HepG2 (cell line): ENCODE measurements at regions not wholly inside any gene's neighbourhood (a gene's known extent, or its start where the extent isn't known, plus 50 kb on each side); places are given as distances from the start of the nearest gene placed in this dataset.
A peak's percentile ranks its signal among the peaks of the same experiment; 100 is the strongest.

Source experiments
- ATAC-seq: fragments of 200-7000 bp; cut with Tn5 transposase; 3 replicates; pipeline ENCODE4 v1.9.1; 2020; ENCODE audit warnings: mild to moderate bottlenecking, moderate library complexity
- BruUV-seq: library from RNA; stranded (reverse); fragments of 400-500 nt; replicated peaks from 2 replicates; lab custom pipeline; 2021; lab: Mats Ljungman, UMichigan
- CTCF ChIA-PET: fragments of 300-600 bp; formaldehyde crosslinking; extraction: SDS; loops from one replicate; lab custom pipeline; 2021; ENCODE audit warnings: low total read pairs, inconsistent platforms, low intra/inter-chr PET ratio; lab: Yijun Ruan, JAX
- POLR2A ChIA-PET: fragments of 350-600 bp; sonication (Branson Sonifier 250); formaldehyde crosslinking; loops from one replicate; lab custom pipeline; 2020; ENCODE audit warnings: antibody characterized with exemption, inconsistent platforms; lab: Yijun Ruan, JAX
- DNase-seq: peaks from one replicate; pipeline ENCODE4 v3.0.0-alpha.2; 2015; ENCODE audit warnings: low spot score
- FAIRE-seq: peaks from 3 replicates; lab custom pipeline; 2011; peaks lifted over from hg19 to GRCh38; lab: Jason Lieb, UNC
- H2AFZ ChIP-seq: one replicate; pipeline ENCODE4 v1.6.1; 2011; ENCODE audit warnings: low read length, inconsistent platforms
- H3K27ac ChIP-seq: fragments of 300-600 bp; 3 replicates; pipeline ENCODE4 v1.8.0; 2011; ENCODE audit warnings: mixed run types, mild to moderate bottlenecking, mixed read lengths, low read length, inconsistent platforms; ENCODE audit not compliant: insufficient read depth; ENCODE audit errors: extremely low read length
- H3K27me3 ChIP-seq, 2 experiments: fragments of 200-600 bp in 1 of 2; 2 replicates in 1 of 2; 3 replicates in 1 of 2; pipeline versions ENCODE4 v1.6.0 to v1.8.0; 2011; ENCODE audit warnings: low read length in 2 of 2, mild to moderate bottlenecking in 2 of 2, moderate library complexity in 2 of 2, inconsistent platforms in 1 of 2; ENCODE audit not compliant: insufficient read depth in 2 of 2, control insufficient read depth in 1 of 2
- H3K36me3 ChIP-seq, 2 experiments: fragments of 200-600 bp in 1 of 2; replicated peaks in 1 of 2; 2 replicates in 1 of 2; 3 replicates in 1 of 2; pipeline versions ENCODE4 v1.5.1 to v1.8.0; 2011; ENCODE audit warnings: low read length in 2 of 2, inconsistent platforms in 1 of 2; ENCODE audit not compliant: insufficient read depth in 2 of 2, control insufficient read depth in 1 of 2
- H3K4me1 ChIP-seq: 2 replicates; pipeline ENCODE4 v1.5.1; 2012; ENCODE audit warnings: low read length, inconsistent platforms; ENCODE audit not compliant: insufficient read depth
- H3K4me2 ChIP-seq: 2 replicates; pipeline ENCODE4 v1.6.0; 2011; ENCODE audit warnings: low read depth, low read length, inconsistent platforms
- H3K4me3 ChIP-seq, 3 experiments: fragments of 200-600 bp in 1 of 3; sonication (generic), shearing (Covaris generic) in 1 of 3; replicated peaks in 1 of 3; 2 replicates each; pipeline ENCODE4 v1.5.1; 2011 to 2016; ENCODE audit warnings: low read length in 3 of 3, inconsistent platforms in 2 of 3, low read depth in 2 of 3, mild to moderate bottlenecking in 2 of 3, control low read depth in 1 of 3, mixed read lengths in 1 of 3; ENCODE audit not compliant: insufficient read depth in 1 of 3
- H3K79me2 ChIP-seq: one replicate; pipeline ENCODE4 v1.6.1; 2011; ENCODE audit warnings: low read length, inconsistent platforms; ENCODE audit not compliant: insufficient read depth
- H3K9ac ChIP-seq: 2 replicates; pipeline ENCODE4 v1.6.0; 2011; ENCODE audit warnings: mild to moderate bottlenecking, low read depth, low read length, inconsistent platforms; ENCODE audit not compliant: insufficient read depth
- H3K9me3 ChIP-seq: 2 replicates; pipeline ENCODE4 v1.5.1; 2012; ENCODE audit warnings: mild to moderate bottlenecking, low read length
- H4K20me1 ChIP-seq: 2 replicates; pipeline ENCODE4 v1.6.0; 2011; ENCODE audit warnings: inconsistent platforms, mild to moderate bottlenecking, low read length, moderate library complexity; ENCODE audit not compliant: insufficient read depth
- ATM ChIP-seq: fragments of 450-650 bp; IDR thresholded peaks from 2 replicates; pipeline ENCODE4 v1.7.1; 2017; ENCODE audit warnings: mild to moderate bottlenecking, borderline replicate concordance
- CEBPB ChIP-seq: IDR thresholded peaks from 2 replicates; pipeline ENCODE4 v1.6.1; 2011; ENCODE audit warnings: low read depth, low read length, improper control_type of control experiment, borderline replicate concordance
- GPN1 ChIP-seq: sonication (generic); formaldehyde crosslinking; IDR thresholded peaks from 2 replicates; pipeline ENCODE4 v1.5.1; 2020; ENCODE audit warnings: missing genetic modification reagents, borderline replicate concordance
- KMT2A ChIP-seq: sonication (generic); formaldehyde crosslinking; IDR thresholded peaks from 2 replicates; pipeline ENCODE4 v1.4.0; 2020; ENCODE audit warnings: missing genetic modification reagents
- RAD21 ChIP-seq: fragments of 450-650 bp; formaldehyde crosslinking; IDR thresholded peaks from 2 replicates; pipeline ENCODE4 v1.5.0; 2020; ENCODE audit warnings: mild to moderate bottlenecking
- TBP ChIP-seq: sonication (generic); formaldehyde crosslinking; IDR thresholded peaks from 2 replicates; pipeline ENCODE4 v1.5.0; 2020; ENCODE audit warnings: missing genetic modification reagents
- ZFYVE20 ChIP-seq: sonication (generic); formaldehyde crosslinking; IDR thresholded peaks from 2 replicates; pipeline ENCODE4 v1.8.0; 2023; ENCODE audit warnings: low read depth, mild to moderate bottlenecking, moderate library complexity, missing genetic modification reagents, borderline replicate concordance
- ZNF564 ChIP-seq: sonication (generic); formaldehyde crosslinking; IDR thresholded peaks from 2 replicates; pipeline ENCODE4 v1.8.1; 2023; ENCODE audit warnings: mild to moderate bottlenecking, missing genetic modification reagents
- ZNF747 ChIP-seq: sonication (generic); formaldehyde crosslinking; IDR thresholded peaks from 2 replicates; pipeline ENCODE4 v1.8.1; 2023; ENCODE audit warnings: missing genetic modification reagents, mild to moderate bottlenecking, borderline replicate concordance
- WGBS: methylation state at CpG from one replicate; pipeline ENCODE4 v1.1.6; 2017; ENCODE audit warnings: low lambda C conversion rate; 5-methylcytosine and 5-hydroxymethylcytosine counted together
- in situ Hi-C: cut with HindIII; loops from 2 replicates; pipeline ENCODE4 v1.10.0; 2017; ENCODE audit warnings: low pct_unique_long_range_greater_than_20kb; ENCODE audit not compliant: extremely low pct_ligation_motif_present
- intact Hi-C: fragments of 100-400 bp; cut with micrococcal nuclease; formaldehyde crosslinking; loops from one replicate; pipeline ENCODE4 v1.10.0; 2022; ENCODE audit not compliant: unreplicated experiment
- TF ChIP-seq, protein P1 (sequence below): sonication (generic); formaldehyde crosslinking; IDR thresholded peaks from 2 replicates; pipeline ENCODE4 v1.4.0; 2020; ENCODE audit warnings: missing genetic modification reagents
- TF ChIP-seq, protein P2 (sequence below): IDR thresholded peaks from 2 replicates; pipeline ENCODE4 v1.6.1; 2016; ENCODE audit warnings: low read depth, control low read depth

DNA sequence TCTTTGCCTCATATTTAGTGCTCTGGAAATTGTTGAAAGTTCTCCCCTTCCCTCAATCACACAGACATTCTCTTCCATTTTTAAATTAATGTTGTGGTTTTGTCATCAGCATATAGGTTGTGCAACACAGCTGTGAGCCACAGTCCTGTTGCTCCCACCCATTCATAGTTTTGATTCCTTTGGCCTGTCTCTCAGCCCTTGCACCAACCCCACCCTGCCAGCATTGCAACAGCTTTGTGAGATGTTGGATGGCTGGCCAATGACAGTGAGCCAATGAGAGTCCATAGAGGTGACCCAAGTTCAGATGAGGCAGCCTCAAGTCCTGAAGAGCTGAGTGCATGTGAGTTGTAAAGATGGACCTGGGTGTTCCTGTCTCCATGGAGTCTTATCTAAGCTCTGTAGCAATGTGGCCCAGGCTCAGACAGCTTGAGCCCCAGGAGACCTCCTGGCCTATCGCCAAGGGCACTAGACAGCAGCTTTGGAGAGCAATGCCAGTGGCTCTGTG is 775.5 kb downstream of the RNF144A start:
- Histone ChIP-seq H3K36me3 (no peaks in the 10 kb centered on the region), H3K9ac (no peak overlapping the region), H3K79me2 (no peaks in the 10 kb centered on the region), H3K27ac (no peak overlapping the region), H3K27me3 (no peaks in the 10 kb centered on the region), H2AFZ (no peak overlapping the region), H3K4me3 (no peak overlapping the region), H3K4me2 (no peak overlapping the region), H3K9me3 (no peaks in the 10 kb centered on the region), H3K4me1 (no peaks in the 10 kb centered on the region), H4K20me1 (no peaks in the 10 kb centered on the region)
- no peak for DNase-seq
- no peak for ATAC-seq
- WGBS = 14% methylated on average over 1 of the region's 1 CpG
- no peak for FAIRE-seq
- ChIA-PET CTCF (no interaction called here), POLR2A (no interaction called here)
- in situ Hi-C loops (no loop called here), intact Hi-C loops (no loop called here)
- no TSS peak for BruUV-seq
- TF ChIP-seq ZFYVE20 (CRISPR knock-in tag) (no peak), CEBPB (peak; percentile 47; the same call in 1 of the 2 replicates)

DNA sequence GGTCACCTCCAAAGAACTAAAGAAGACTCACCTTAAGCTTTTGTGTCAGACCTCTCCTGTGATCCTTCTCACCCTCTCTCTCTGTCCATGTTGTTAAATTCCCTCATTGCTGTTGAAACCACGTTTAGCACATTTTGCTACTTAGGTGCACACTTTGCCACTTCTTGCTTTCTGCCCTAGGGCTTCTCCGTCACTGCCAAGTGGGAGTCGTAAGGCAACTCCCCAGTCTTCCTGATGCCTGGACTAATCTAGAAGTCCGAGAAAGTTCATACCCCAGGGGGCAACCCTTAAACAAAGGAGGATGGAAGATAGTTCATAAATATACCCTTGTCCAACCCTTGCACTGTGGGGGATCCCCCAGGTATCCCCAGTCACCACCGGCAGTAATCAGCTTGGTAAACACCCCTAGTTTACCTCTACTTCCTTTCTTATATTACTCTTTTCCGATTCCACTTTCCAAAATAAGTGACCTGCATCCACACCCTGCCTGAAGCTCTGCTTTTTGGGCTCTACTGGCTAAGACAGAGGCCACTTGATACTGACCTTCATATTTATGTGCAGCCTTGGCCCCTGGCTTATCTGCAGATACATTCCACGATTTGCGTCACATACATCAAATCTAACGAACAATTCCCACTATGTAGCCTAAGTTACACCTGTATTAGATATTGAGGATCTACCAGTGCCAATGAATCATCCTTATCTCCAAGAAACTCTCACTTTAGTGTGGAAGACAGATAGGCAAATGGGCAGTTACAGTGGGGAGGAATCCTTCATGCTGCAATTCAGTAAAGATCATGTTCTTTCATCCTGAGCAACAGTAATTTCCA is 776.2 kb downstream of the RNF144A start:
- intact Hi-C loops = no loop called here
- Histone ChIP-seq H3K4me1 (no peaks in the 10 kb centered on the region), H3K9ac (no peak overlapping the region), H2AFZ (no peak overlapping the region), H3K4me3 (no peak overlapping the region), H3K27ac (no peak overlapping the region), H3K79me2 (no peaks in the 10 kb centered on the region), H3K27me3 (no peaks in the 10 kb centered on the region), H3K4me2 (no peak overlapping the region), H4K20me1 (no peaks in the 10 kb centered on the region), H3K9me3 (no peaks in the 10 kb centered on the region), H3K36me3 (no peaks in the 10 kb centered on the region)
- FAIRE-seq (no peak), ATAC-seq (no peak), DNase-seq (no peak)
- 37% methylated on average over 9 of the region's 9 CpGs for WGBS
- ChIA-PET POLR2A (no interaction called here), CTCF (no interaction called here)
- in situ Hi-C loops = no loop called here
- no TSS peak for BruUV-seq
- TF ChIP-seq, protein P1, sequence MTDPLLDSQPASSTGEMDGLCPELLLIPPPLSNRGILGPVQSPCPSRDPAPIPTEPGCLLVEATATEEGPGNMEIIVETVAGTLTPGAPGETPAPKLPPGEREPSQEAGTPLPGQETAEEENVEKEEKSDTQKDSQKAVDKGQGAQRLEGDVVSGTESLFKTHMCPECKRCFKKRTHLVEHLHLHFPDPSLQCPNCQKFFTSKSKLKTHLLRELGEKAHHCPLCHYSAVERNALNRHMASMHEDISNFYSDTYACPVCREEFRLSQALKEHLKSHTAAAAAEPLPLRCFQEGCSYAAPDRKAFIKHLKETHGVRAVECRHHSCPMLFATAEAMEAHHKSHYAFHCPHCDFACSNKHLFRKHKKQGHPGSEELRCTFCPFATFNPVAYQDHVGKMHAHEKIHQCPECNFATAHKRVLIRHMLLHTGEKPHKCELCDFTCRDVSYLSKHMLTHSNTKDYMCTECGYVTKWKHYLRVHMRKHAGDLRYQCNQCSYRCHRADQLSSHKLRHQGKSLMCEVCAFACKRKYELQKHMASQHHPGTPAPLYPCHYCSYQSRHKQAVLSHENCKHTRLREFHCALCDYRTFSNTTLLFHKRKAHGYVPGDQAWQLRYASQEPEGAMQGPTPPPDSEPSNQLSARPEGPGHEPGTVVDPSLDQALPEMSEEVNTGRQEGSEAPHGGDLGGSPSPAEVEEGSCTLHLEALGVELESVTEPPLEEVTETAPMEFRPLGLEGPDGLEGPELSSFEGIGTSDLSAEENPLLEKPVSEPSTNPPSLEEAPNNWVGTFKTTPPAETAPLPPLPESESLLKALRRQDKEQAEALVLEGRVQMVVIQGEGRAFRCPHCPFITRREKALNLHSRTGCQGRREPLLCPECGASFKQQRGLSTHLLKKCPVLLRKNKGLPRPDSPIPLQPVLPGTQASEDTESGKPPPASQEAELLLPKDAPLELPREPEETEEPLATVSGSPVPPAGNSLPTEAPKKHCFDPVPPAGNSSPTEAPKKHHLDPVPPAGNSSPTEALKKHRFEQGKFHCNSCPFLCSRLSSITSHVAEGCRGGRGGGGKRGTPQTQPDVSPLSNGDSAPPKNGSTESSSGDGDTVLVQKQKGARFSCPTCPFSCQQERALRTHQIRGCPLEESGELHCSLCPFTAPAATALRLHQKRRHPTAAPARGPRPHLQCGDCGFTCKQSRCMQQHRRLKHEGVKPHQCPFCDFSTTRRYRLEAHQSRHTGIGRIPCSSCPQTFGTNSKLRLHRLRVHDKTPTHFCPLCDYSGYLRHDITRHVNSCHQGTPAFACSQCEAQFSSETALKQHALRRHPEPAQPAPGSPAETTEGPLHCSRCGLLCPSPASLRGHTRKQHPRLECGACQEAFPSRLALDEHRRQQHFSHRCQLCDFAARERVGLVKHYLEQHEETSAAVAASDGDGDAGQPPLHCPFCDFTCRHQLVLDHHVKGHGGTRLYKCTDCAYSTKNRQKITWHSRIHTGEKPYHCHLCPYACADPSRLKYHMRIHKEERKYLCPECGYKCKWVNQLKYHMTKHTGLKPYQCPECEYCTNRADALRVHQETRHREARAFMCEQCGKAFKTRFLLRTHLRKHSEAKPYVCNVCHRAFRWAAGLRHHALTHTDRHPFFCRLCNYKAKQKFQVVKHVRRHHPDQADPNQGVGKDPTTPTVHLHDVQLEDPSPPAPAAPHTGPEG (CRISPR knock-in tag) = no peak
- TF ChIP-seq RAD21 (CRISPR knock-in tag) = no peak
- TF ChIP-seq ZNF564 (CRISPR knock-in tag) = no peak
- no peak for TF ChIP-seq ATM
- no peak for TF ChIP-seq ZNF747 (CRISPR knock-in tag)
- TF ChIP-seq, protein P2, sequence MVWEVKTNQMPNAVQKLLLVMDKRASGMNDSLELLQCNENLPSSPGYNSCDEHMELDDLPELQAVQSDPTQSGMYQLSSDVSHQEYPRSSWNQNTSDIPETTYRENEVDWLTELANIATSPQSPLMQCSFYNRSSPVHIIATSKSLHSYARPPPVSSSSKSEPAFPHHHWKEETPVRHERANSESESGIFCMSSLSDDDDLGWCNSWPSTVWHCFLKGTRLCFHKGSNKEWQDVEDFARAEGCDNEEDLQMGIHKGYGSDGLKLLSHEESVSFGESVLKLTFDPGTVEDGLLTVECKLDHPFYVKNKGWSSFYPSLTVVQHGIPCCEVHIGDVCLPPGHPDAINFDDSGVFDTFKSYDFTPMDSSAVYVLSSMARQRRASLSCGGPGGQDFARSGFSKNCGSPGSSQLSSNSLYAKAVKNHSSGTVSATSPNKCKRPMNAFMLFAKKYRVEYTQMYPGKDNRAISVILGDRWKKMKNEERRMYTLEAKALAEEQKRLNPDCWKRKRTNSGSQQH = no peak
- no peak for TF ChIP-seq TBP (CRISPR knock-in tag)
- no peak for TF ChIP-seq KMT2A (CRISPR knock-in tag)
- no peak for TF ChIP-seq GPN1 (CRISPR knock-in tag)
